ENCODE measurements at regions not wholly inside any gene's neighbourhood (a gene's known extent, or its start where the extent isn't known, plus 50 kb on each side); places are given as distances from the start of the nearest gene placed in this dataset.

DNA sequence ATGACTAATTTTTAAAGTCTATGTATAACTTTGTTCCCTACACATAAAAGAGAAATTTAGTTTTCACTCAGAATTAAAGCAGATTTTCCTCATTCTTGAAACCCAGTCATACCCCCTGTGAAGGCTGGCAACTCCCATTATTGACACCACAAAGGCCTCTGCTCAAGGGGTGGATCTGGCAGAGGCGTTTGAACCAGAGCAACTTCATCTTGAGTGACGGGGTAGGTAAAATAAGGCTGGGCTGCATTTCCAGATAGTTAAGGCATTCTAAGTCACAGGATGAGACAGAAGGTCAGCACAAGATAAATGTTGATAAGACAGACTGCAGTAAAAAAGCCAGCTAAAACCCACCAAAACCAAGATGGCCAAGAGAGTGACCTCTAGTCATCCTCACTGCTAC, 177.2 kb upstream of the OR13F1 start:
- TF ChIP-seq, protein P1, sequence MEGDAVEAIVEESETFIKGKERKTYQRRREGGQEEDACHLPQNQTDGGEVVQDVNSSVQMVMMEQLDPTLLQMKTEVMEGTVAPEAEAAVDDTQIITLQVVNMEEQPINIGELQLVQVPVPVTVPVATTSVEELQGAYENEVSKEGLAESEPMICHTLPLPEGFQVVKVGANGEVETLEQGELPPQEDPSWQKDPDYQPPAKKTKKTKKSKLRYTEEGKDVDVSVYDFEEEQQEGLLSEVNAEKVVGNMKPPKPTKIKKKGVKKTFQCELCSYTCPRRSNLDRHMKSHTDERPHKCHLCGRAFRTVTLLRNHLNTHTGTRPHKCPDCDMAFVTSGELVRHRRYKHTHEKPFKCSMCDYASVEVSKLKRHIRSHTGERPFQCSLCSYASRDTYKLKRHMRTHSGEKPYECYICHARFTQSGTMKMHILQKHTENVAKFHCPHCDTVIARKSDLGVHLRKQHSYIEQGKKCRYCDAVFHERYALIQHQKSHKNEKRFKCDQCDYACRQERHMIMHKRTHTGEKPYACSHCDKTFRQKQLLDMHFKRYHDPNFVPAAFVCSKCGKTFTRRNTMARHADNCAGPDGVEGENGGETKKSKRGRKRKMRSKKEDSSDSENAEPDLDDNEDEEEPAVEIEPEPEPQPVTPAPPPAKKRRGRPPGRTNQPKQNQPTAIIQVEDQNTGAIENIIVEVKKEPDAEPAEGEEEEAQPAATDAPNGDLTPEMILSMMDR (conservative IDR thresholded peaks at IDR 0.05): no peak
- no peak for TF ChIP-seq EZH2 (IDR thresholded peaks at IDR 0.05; ENCODE audit: low read depth)

All from PC-9 (cell line).